HUES48 (cell line): ENCODE measurements at regions not wholly inside any gene's neighbourhood (a gene's known extent, or its start where the extent isn't known, plus 50 kb on each side); places are given as distances from the start of the nearest gene placed in this dataset.

ENCODE experiments used
- H3K27ac ChIP-seq: one replicate; pipeline ENCODE4 v1.7.0; 2013; ENCODE audit warnings: low read depth, low read length, inconsistent platforms
- H3K27me3 ChIP-seq: 2 replicates; pipeline ENCODE4 v1.6.1; 2013; ENCODE audit warnings: mild to moderate bottlenecking, low read length; ENCODE audit not compliant: control insufficient read depth, insufficient read depth
- H3K36me3 ChIP-seq: 2 replicates; pipeline ENCODE4 v1.6.1; 2013; ENCODE audit warnings: low read length; ENCODE audit not compliant: control insufficient read depth, insufficient read depth
- H3K4me1 ChIP-seq: 2 replicates; pipeline ENCODE4 v1.6.1; 2013; ENCODE audit warnings: mild to moderate bottlenecking, low read length; ENCODE audit not compliant: control insufficient read depth, insufficient read depth
- H3K4me3 ChIP-seq: 2 replicates; pipeline ENCODE4 v1.5.1; 2013; ENCODE audit warnings: mild to moderate bottlenecking, low read depth, low read length
- H3K9ac ChIP-seq: 2 replicates; pipeline ENCODE4 v1.6.1; 2013; ENCODE audit warnings: mild to moderate bottlenecking, low read depth, low read length, moderate library complexity
- H3K9me3 ChIP-seq: 2 replicates; pipeline ENCODE4 v1.6.1; 2013; ENCODE audit warnings: low read length; ENCODE audit not compliant: control insufficient read depth, insufficient read depth

- Histone ChIP-seq H3K9me3 (no peaks in the 10 kb centered on the region), H3K9ac (no peak overlapping the region), H3K36me3 (no peaks in the 10 kb centered on the region), H3K27ac (no peak overlapping the region), H3K4me3 (no peak overlapping the region), H3K27me3 (no peaks in the 10 kb centered on the region), H3K4me1 (no peaks in the 10 kb centered on the region)
Observed at GRCh38 chr20:40197691-40198090, 491.3 kb downstream of the MAFB start.

GRCh38 chr20:40196846-40197436, 492.1 kb downstream of the MAFB start:
- Histone ChIP-seq H3K27me3 (no peaks in the 10 kb centered on the region), H3K4me1 (no peaks in the 10 kb centered on the region), H3K36me3 (no peaks in the 10 kb centered on the region), H3K27ac (no peak overlapping the region), H3K9ac (no peak overlapping the region), H3K9me3 (no peaks in the 10 kb centered on the region), H3K4me3 (no peak overlapping the region)

DNA sequence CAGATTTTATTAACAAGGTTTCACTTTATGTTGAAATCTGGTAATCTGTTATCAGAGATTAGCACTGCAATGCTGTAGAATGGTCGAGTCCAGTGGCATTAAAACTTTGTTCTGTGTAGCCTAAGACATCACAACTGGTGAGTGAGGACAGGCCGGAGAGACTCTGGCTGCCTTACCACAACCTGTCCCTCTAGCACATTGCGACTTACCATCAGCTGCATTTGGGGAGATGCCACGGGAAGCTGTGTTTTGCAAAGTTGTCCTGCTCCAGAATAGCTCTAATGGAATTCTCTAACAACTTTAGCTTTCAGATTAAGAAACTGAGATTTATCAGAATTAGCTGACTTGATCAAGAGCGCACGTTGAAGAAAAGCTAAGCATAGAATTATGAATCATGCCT, 493.3 kb downstream of the MAFB start:
- no peak overlapping the region for H3K27ac ChIP-seq

DNA sequence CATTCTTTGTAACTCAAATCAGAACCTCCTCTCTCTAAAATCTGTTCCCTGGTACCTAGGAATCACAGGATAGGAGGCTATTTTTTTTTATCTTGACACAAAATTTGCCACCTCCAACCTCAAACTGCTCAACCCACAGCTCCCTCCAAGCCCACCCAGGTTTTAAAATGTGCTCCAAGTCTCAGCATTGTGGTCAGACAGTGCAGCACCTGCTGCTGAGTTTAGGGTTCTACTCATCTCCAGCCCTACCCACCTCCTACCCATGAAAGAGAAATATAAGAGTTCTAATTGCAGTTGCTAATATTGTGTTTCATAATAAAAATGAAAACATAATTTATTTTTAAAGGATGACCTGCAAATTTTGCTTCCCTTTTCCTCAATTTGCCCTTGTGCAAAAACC, 496.5 kb downstream of the MAFB start:
- no peaks in the 10 kb centered on the region for H3K4me1 ChIP-seq
- H3K36me3 ChIP-seq, result no peaks in the 10 kb centered on the region
- H3K9me3 ChIP-seq, result no peaks in the 10 kb centered on the region
- H3K9ac ChIP-seq, result no peak overlapping the region
- no peak overlapping the region for H3K4me3 ChIP-seq
- no peaks in the 10 kb centered on the region for H3K27me3 ChIP-seq
- no peak overlapping the region for H3K27ac ChIP-seq

More for the DNA sequence above, 493.3 kb downstream of the MAFB start:
- no peaks in the 10 kb centered on the region for H3K4me1 ChIP-seq
- no peaks in the 10 kb centered on the region for H3K36me3 ChIP-seq
- H3K9me3 ChIP-seq, result no peaks in the 10 kb centered on the region
- H3K4me3 ChIP-seq, result no peak overlapping the region
- no peaks in the 10 kb centered on the region for H3K27me3 ChIP-seq
- H3K9ac ChIP-seq, result no peak overlapping the region

- Histone ChIP-seq H3K27ac (no peak overlapping the region), H3K9ac (no peak overlapping the region), H3K36me3 (no peaks in the 10 kb centered on the region), H3K27me3 (no peaks in the 10 kb centered on the region), H3K4me3 (no peak overlapping the region), H3K9me3 (no peaks in the 10 kb centered on the region), H3K4me1 (no peaks in the 10 kb centered on the region)
Observed at GRCh38 chr20:40192081-40192480, 497.0 kb downstream of the MAFB start.

- Histone ChIP-seq H3K4me1 (no peaks in the 10 kb centered on the region), H3K36me3 (no peaks in the 10 kb centered on the region), H3K9ac (no peak overlapping the region), H3K27ac (no peak overlapping the region), H3K4me3 (no peak overlapping the region), H3K9me3 (no peaks in the 10 kb centered on the region), H3K27me3 (no peaks in the 10 kb centered on the region)
Observed at GRCh38 chr20:40191573-40191972, 497.5 kb downstream of the MAFB start.

- no peaks in the 10 kb centered on the region for H3K36me3 ChIP-seq
- no peaks in the 10 kb centered on the region for H3K9me3 ChIP-seq
- H3K4me1 ChIP-seq, result no peaks in the 10 kb centered on the region
- H3K9ac ChIP-seq, result no peak overlapping the region
- H3K27me3 ChIP-seq, result no peaks in the 10 kb centered on the region
- no peak overlapping the region for H3K27ac ChIP-seq
- no peak overlapping the region for H3K4me3 ChIP-seq
Observed at GRCh38 chr20:40189621-40190020, 499.4 kb downstream of the MAFB start.

DNA sequence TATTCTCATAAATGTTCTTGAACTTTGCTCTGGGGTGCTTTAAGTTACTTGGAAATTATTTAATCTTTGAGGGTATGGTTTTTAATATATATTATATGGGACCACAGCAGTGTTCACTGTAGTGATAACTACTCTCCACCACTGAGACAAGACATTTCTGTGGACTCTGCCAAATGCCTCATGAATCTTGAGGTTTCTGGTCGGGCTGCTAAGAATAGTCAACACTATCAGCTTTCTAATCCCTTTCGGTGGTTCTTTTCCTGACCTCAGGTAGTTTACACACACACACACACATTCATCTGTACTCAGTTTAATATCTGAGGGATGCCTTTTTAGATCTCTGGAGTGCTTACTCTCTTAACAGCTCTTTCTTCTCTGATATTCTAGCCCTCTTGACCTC, 500.7 kb downstream of the MAFB start:
- Histone ChIP-seq H3K4me3 (no peak overlapping the region), H3K27ac (no peak overlapping the region), H3K4me1 (0 out of 2 replicates have a peak, but pooled peaks cover 1% of the 10 kb centered on the region), H3K27me3 (no peaks in the 10 kb centered on the region), H3K9ac (no peak overlapping the region), H3K36me3 (no peaks in the 10 kb centered on the region), H3K9me3 (no peaks in the 10 kb centered on the region)

DNA sequence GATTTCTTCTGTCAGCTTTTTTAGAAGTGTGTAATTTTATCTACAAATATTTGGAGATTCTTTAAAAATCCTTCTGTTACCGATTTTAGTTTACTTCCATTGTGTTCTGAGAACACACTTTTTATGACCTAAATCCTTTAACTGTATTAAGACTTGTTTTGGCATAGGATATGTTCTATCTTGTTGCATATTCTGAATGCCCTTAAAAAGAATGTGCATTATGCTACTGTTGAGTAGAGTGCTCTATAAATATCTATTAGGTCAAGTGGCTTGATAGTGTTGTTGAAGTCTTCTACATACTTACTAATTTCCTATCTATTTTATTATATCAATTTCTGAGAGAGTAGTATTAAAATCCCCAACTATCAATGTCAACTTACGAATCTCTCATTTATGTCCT, 502.2 kb downstream of the MAFB start:
- Histone ChIP-seq H3K4me3 (no peak overlapping the region), H3K27me3 (no peaks in the 10 kb centered on the region), H3K9ac (no peak overlapping the region), H3K27ac (no peak overlapping the region), H3K9me3 (no peaks in the 10 kb centered on the region), H3K36me3 (no peaks in the 10 kb centered on the region), H3K4me1 (0 out of 2 replicates have a peak, but pooled peaks cover 4% of the 10 kb centered on the region)

GRCh38 chr20:40181676-40182075, 507.4 kb downstream of the MAFB start:
- no peaks in the 10 kb centered on the region for H3K36me3 ChIP-seq
- H3K9me3 ChIP-seq, result no peaks in the 10 kb centered on the region
- H3K4me3 ChIP-seq, result no peak overlapping the region
- H3K27me3 ChIP-seq, result no peaks in the 10 kb centered on the region
- 0 out of 2 replicates have a peak, but pooled peaks cover 4% of the 10 kb centered on the region for H3K4me1 ChIP-seq
- H3K9ac ChIP-seq, result no peak overlapping the region
- H3K27ac ChIP-seq, result no peak overlapping the region

GRCh38 chr20:40176098-40176841, 512.8 kb downstream of the MAFB start:
- Histone ChIP-seq H3K27me3 (no peaks in the 10 kb centered on the region), H3K9me3 (no peaks in the 10 kb centered on the region), H3K4me3 (no peak overlapping the region), H3K36me3 (no peaks in the 10 kb centered on the region), H3K4me1 (peaks cover 12% of the 10 kb centered on the region), H3K27ac (no peak overlapping the region), H3K9ac (no peak overlapping the region)
